ENCODE measurements at regions not wholly inside any gene's neighbourhood (a gene's known extent, or its start where the extent isn't known, plus 50 kb on each side); places are given as distances from the start of the nearest gene placed in this dataset.

DNA sequence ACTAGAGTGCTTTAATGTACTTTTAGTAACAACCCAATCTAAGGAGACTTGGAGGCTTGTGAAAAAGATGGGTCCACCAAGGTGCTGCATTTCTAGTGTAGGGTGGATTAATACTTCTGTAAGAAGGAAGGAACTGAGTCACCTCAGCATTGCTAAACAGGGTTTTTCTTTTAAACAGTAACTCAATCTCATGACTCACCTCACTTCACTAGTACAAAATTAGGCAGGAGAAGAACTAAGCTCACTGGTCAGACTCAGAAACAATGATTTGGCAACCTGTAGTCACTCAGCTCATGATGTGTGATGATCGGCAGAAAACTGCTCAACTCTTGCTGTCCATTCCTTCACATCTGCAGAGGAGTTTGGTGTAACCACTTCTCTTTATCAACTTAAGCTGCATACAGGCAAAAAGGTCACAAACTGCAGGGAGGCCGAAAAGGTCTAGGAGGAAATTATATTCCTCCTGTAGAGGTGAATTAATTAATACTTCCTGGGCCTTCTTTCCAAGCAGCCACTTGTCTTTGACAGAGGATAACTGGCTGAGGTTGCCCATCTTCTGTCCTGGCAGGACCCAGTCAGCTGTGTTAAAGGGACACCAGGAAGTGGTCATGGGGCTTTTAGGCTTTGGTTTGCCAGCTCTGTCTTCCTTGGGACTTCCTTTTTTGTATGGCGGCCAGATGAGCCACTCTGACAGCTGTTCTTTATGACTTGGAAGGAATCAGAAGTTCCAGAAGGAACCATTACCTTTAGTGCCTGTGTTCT, 466.9 kb downstream of the FUT8 start:
- no peak overlapping the region for H3K4me2 ChIP-seq (ENCODE audit: low read length)
- no peak overlapping the region for H3K4me3 ChIP-seq (ENCODE audit: low read length)
- H3K9me3 ChIP-seq (replicated peaks; ENCODE audit: low read length), result no peaks in the 10 kb centered on the region
- H3K9ac ChIP-seq (ENCODE audit: low read depth, low read length), result no peak overlapping the region
- no peaks in the 10 kb centered on the region for H3K36me3 ChIP-seq (ENCODE audit: insufficient read depth, low read length)
- H3K4me1 ChIP-seq (ENCODE audit: control insufficient read depth, insufficient read depth, low read length), result peaks cover 8% of the 10 kb centered on the region
- no peaks in the 10 kb centered on the region for H3K27me3 ChIP-seq (ENCODE audit: control insufficient read depth, insufficient read depth, low read length)

DNA sequence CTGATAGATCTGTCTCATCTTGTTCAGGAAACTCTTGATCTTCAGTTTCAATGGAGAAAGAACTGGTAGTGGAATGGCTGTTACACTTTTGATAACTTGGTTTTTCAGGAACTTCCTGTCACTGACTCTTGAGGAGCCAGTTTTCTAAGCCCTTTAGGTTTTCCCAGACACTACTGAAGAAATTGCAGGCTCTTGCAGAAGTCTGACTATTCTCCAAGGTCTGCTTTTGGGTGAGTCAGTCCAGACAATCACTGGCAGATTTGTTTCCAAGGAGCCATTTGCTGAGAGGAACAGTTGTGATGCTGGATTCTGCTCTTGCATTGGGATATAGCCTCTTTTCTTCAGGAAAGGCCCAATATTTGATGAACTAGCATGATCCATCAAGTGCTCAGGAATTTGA, 468.0 kb downstream of the FUT8 start:
- Histone ChIP-seq H3K4me1 (ENCODE audit: control insufficient read depth, insufficient read depth, low read length) (peaks cover 8% of the 10 kb centered on the region), H3K36me3 (ENCODE audit: insufficient read depth, low read length) (no peaks in the 10 kb centered on the region), H3K27me3 (ENCODE audit: control insufficient read depth, insufficient read depth, low read length) (no peaks in the 10 kb centered on the region), H3K4me2 (ENCODE audit: low read length) (no peak overlapping the region), H3K9ac (ENCODE audit: low read depth, low read length) (no peak overlapping the region), H3K9me3 (replicated peaks; ENCODE audit: low read length) (no peaks in the 10 kb centered on the region), H3K4me3 (ENCODE audit: low read length) (no peak overlapping the region)

DNA sequence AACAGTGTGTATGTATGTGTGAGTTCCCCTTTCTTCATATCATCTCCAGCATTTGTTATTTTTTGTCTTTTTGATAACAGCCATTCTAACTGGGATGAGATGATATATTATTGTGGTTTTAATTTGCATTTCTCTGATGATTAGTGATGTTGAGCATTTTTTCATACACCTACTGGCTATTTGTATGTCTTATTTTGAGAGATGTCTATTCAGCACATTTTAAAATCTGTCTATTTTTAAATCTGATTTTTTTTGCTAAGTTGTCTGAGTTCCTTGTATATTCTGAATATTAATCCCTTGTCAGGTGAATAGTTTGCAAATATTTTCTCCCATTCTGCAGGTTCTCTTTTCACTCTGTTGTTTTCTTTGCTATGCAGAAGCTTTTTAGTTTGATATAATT, 469.1 kb downstream of the FUT8 start:
- H3K4me2 ChIP-seq (ENCODE audit: low read length), result no peak overlapping the region
- no peaks in the 10 kb centered on the region for H3K36me3 ChIP-seq (ENCODE audit: insufficient read depth, low read length)
- no peaks in the 10 kb centered on the region for H3K27me3 ChIP-seq (ENCODE audit: control insufficient read depth, insufficient read depth, low read length)

DNA sequence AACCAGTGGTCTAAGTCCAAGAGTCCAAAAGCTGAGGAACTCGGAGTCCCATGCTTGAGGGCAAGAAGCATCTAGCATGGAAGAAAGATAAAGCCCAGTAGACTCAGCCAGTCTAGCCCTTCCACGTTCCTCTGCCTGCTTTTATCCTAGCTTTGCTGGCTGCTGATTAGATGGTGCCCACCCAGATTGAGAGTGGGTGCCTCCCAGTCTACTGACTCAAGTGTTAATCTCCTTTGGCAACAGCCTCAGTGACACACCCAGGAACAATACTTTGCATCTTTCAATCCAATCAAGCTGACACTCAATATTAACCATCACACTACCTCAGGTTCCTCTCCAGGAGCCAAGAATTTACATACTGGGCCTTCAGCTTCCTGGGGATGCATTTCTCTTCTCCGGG, 476.1 kb downstream of the FUT8 start:
- Histone ChIP-seq H3K4me3 (ENCODE audit: low read length) (no peak overlapping the region), H3K27me3 (ENCODE audit: control insufficient read depth, insufficient read depth, low read length) (no peaks in the 10 kb centered on the region), H3K36me3 (ENCODE audit: insufficient read depth, low read length) (no peaks in the 10 kb centered on the region), H3K9ac (ENCODE audit: low read depth, low read length) (no peak overlapping the region), H3K4me1 (ENCODE audit: control insufficient read depth, insufficient read depth, low read length) (no peaks in the 10 kb centered on the region), H3K4me2 (ENCODE audit: low read length) (no peak overlapping the region), H3K9me3 (replicated peaks; ENCODE audit: low read length) (no peaks in the 10 kb centered on the region)

More for the DNA sequence above, 469.1 kb downstream of the FUT8 start:
- peaks cover 8% of the 10 kb centered on the region for H3K4me1 ChIP-seq (ENCODE audit: control insufficient read depth, insufficient read depth, low read length)
- no peaks in the 10 kb centered on the region for H3K9me3 ChIP-seq (replicated peaks; ENCODE audit: low read length)
- no peak overlapping the region for H3K4me3 ChIP-seq (ENCODE audit: low read length)
- H3K9ac ChIP-seq (ENCODE audit: low read depth, low read length), result no peak overlapping the region

DNA sequence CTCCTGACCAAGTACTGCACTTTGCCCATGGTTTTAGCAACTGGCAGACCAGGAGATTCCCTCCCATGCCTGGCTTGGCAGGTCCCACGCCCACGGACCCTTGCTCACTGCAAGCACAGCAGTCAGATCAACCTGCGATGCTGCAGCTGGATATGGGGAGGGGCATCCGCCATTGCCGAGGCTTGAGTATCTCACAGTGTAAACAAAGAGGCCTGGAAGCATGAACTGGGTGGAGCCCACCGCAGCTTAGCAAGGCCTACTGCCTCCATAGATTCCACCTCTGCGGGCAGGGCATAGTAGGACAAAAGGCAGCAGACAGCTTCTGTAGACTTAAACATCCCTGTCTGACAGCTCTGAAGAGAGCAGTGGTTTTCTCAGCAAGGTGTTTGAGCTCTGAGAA, 479.8 kb downstream of the FUT8 start:
- H3K9me3 ChIP-seq (replicated peaks; ENCODE audit: low read length), result no peaks in the 10 kb centered on the region
- no peak overlapping the region for H3K4me2 ChIP-seq (ENCODE audit: low read length)
- H3K4me3 ChIP-seq (ENCODE audit: low read length), result no peak overlapping the region
- H3K36me3 ChIP-seq (ENCODE audit: insufficient read depth, low read length), result no peaks in the 10 kb centered on the region
- no peak overlapping the region for H3K9ac ChIP-seq (ENCODE audit: low read depth, low read length)
- H3K4me1 ChIP-seq (ENCODE audit: control insufficient read depth, insufficient read depth, low read length), result no peaks in the 10 kb centered on the region
- no peaks in the 10 kb centered on the region for H3K27me3 ChIP-seq (ENCODE audit: control insufficient read depth, insufficient read depth, low read length)

DNA sequence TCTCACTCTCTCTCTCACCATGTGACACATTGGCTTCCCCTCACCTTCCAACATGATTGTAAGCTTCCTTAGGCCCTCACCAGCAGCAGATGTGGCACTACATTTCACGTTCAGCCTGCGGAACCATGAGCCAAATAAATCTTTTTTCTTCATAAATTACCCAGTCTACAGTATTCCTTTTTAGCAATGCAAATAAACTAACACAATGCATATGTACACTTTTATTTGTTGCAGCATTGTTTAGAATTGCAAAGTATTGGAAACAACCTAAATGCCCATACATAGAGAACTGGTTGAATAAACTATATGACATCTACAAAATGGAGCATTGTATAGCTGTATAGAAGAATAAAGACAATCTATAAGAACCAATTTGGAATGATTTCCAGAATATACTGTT, 487.6 kb downstream of the FUT8 start:
- H3K4me2 ChIP-seq (ENCODE audit: low read length), result no peak overlapping the region
- no peaks in the 10 kb centered on the region for H3K27me3 ChIP-seq (ENCODE audit: control insufficient read depth, insufficient read depth, low read length)
- H3K36me3 ChIP-seq (ENCODE audit: insufficient read depth, low read length), result no peaks in the 10 kb centered on the region
- H3K9me3 ChIP-seq (replicated peaks; ENCODE audit: low read length), result no peaks in the 10 kb centered on the region
- H3K4me3 ChIP-seq (ENCODE audit: low read length), result no peak overlapping the region
- H3K9ac ChIP-seq (ENCODE audit: low read depth, low read length), result no peak overlapping the region
- no peaks in the 10 kb centered on the region for H3K4me1 ChIP-seq (ENCODE audit: control insufficient read depth, insufficient read depth, low read length)

DNA sequence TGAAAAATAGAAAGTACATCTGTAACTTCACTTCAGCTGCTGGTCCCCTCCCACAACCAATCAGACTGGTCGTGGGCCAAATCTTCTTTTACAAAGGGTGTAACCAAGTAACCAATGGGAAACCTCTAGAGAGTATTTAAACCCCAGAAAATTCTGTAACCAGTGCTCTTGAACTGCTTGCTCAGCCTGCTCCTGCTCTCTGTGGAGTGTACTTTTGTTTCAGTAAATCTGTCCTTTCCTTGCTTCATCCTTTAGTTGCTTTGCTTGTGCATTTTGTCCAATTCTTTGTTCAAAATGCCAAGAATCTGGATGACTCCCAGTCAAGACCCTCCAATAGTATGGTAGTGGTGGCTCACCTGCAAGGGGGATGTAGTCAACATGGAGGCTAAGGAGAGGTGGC, 489.1 kb downstream of the FUT8 start:
- no peak overlapping the region for H3K4me3 ChIP-seq (ENCODE audit: low read length)
- no peaks in the 10 kb centered on the region for H3K9me3 ChIP-seq (replicated peaks; ENCODE audit: low read length)
- no peak overlapping the region for H3K9ac ChIP-seq (ENCODE audit: low read depth, low read length)
- H3K4me2 ChIP-seq (ENCODE audit: low read length), result no peak overlapping the region
- no peaks in the 10 kb centered on the region for H3K27me3 ChIP-seq (ENCODE audit: control insufficient read depth, insufficient read depth, low read length)
- no peaks in the 10 kb centered on the region for H3K4me1 ChIP-seq (ENCODE audit: control insufficient read depth, insufficient read depth, low read length)
- H3K36me3 ChIP-seq (ENCODE audit: insufficient read depth, low read length), result no peaks in the 10 kb centered on the region

DNA sequence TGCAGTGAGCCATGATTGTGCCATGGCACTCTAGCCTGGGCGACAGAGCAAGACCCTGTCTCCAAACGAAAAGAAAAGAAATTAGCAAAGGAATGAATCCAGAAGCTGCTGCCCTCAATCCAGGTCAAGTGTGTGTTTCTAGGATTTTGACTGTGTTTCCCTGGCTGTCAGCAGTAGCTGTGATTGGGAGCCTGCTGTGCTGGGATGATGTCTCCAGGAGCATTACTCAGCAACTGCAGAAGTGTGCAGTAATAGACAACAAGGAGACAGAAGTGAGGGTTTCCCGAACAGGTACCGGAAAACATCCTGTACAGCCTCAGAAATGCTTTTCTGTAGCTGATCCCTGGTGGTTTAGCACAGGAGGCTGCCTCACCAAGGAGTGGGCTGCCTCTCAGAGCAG, 492.5 kb downstream of the FUT8 start:
- H3K36me3 ChIP-seq (ENCODE audit: insufficient read depth, low read length), result no peaks in the 10 kb centered on the region
- no peaks in the 10 kb centered on the region for H3K4me1 ChIP-seq (ENCODE audit: control insufficient read depth, insufficient read depth, low read length)
- H3K9ac ChIP-seq (ENCODE audit: low read depth, low read length), result no peak overlapping the region
- no peaks in the 10 kb centered on the region for H3K9me3 ChIP-seq (replicated peaks; ENCODE audit: low read length)
- peaks cover 5% of the 10 kb centered on the region for H3K27me3 ChIP-seq (ENCODE audit: control insufficient read depth, insufficient read depth, low read length)
- no peak overlapping the region for H3K4me3 ChIP-seq (ENCODE audit: low read length)
- H3K4me2 ChIP-seq (ENCODE audit: low read length), result no peak overlapping the region

DNA sequence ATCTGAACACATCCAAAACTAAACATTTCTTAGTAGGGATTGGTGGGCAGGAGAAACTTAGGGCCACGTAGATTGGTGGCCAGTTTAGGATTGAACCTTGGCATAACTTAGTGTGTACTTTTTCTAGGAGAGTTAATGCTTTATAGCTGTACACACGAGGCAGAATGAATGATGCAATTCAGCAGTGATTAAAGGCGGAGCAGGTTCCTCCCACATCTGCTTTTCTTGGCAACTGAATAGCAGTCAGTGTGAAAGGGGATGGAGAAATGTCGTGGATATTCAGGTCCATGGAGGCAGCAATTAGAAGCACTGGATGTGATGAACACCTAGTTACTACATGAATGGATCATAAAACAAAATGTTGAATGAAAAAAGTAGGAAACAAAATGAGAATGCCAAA, 493.8 kb downstream of the FUT8 start:
- Histone ChIP-seq H3K9ac (ENCODE audit: low read depth, low read length) (no peak overlapping the region), H3K9me3 (replicated peaks; ENCODE audit: low read length) (no peaks in the 10 kb centered on the region), H3K4me1 (ENCODE audit: control insufficient read depth, insufficient read depth, low read length) (no peaks in the 10 kb centered on the region), H3K4me2 (ENCODE audit: low read length) (no peak overlapping the region), H3K4me3 (ENCODE audit: low read length) (no peak overlapping the region), H3K27me3 (ENCODE audit: control insufficient read depth, insufficient read depth, low read length) (peaks cover 5% of the 10 kb centered on the region), H3K36me3 (ENCODE audit: insufficient read depth, low read length) (no peaks in the 10 kb centered on the region)

DNA sequence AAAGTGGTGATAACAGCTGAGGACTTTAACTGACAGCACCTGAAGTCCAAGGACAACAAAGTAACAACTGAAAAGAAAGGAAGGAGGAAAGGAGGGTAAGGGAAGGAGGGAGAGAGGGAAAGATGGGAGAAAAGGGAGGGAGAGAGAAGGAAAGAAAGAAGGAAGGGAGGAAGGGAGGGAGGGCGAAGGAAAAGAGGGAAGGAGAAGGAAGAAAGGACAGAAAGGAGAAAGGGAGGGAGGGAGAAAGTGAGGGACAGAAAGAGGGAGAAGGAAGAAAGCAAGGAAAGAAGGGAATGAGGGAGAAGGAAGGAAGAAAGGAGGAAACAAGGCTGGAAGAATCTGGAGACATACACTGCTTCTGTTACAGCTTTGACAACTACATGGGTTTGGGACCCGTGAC, 494.4 kb downstream of the FUT8 start:
- no peak overlapping the region for H3K9ac ChIP-seq (ENCODE audit: low read depth, low read length)
- H3K4me3 ChIP-seq (ENCODE audit: low read length), result no peak overlapping the region
- peaks cover 5% of the 10 kb centered on the region for H3K27me3 ChIP-seq (ENCODE audit: control insufficient read depth, insufficient read depth, low read length)
- no peaks in the 10 kb centered on the region for H3K9me3 ChIP-seq (replicated peaks; ENCODE audit: low read length)
- H3K36me3 ChIP-seq (ENCODE audit: insufficient read depth, low read length), result no peaks in the 10 kb centered on the region
- no peak overlapping the region for H3K4me2 ChIP-seq (ENCODE audit: low read length)
- no peaks in the 10 kb centered on the region for H3K4me1 ChIP-seq (ENCODE audit: control insufficient read depth, insufficient read depth, low read length)

DNA sequence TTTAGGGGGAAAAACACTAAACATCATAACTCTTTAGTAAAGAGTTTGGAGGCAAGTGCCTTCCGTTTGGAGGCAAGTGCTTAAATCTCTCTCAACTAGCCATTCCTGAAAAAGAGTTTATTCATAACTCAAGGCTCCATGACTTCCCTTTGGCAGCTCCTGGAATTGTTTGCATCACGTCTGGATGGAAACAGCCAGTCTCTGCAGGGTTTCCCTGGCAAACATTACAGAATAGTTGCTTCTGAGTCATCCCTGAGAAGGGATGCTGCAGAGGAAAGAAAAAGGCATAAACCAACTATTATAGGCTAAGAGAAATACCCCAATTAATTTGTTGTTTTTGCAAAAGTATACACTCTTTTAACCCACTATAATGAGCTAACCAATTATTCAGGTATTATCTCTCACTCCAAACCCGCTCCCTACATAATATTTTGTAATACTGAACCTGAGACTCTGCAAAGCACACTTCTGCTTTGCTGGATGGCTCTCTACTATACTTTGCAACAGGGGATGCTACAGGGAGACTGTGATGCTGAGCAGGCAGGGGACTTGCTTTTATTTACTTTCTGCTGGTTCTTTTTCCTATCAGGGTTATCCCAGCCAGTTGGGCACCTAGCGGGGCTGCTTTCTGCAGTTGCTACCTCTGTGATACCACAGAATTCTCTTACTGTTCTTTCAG, 497.7 kb downstream of the FUT8 start:
- Histone ChIP-seq H3K9ac (ENCODE audit: low read depth, low read length) (no peak overlapping the region), H3K4me1 (ENCODE audit: control insufficient read depth, insufficient read depth, low read length) (no peaks in the 10 kb centered on the region), H3K36me3 (ENCODE audit: insufficient read depth, low read length) (no peaks in the 10 kb centered on the region), H3K4me3 (ENCODE audit: low read length) (no peak overlapping the region), H3K27me3 (ENCODE audit: control insufficient read depth, insufficient read depth, low read length) (peaks cover 5% of the 10 kb centered on the region), H3K9me3 (replicated peaks; ENCODE audit: low read length) (no peaks in the 10 kb centered on the region), H3K4me2 (ENCODE audit: low read length) (no peak overlapping the region)

DNA sequence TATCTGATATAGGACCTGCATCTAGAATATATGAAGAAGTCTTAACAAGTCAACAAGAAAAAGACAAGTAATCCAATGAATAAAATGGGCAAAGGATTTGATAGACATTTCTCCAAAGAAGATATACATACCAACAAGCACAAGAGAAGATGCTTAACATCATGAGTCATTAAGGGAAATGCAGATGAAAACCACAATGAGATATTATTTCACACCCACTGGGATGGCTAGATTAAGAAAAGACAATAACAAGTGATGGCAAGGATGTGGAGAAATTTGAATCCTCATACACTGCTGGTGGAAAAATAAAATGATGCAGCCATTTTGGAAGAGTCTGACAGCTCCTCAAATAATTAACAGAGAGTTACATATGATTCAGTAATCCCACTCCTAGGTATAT, 502.6 kb downstream of the FUT8 start:
- H3K27me3 ChIP-seq (ENCODE audit: control insufficient read depth, insufficient read depth, low read length), result no peaks in the 10 kb centered on the region
- H3K4me3 ChIP-seq (ENCODE audit: low read length), result no peak overlapping the region
- no peaks in the 10 kb centered on the region for H3K9me3 ChIP-seq (replicated peaks; ENCODE audit: low read length)
- no peak overlapping the region for H3K4me2 ChIP-seq (ENCODE audit: low read length)
- no peaks in the 10 kb centered on the region for H3K4me1 ChIP-seq (ENCODE audit: control insufficient read depth, insufficient read depth, low read length)
- H3K9ac ChIP-seq (ENCODE audit: low read depth, low read length), result no peak overlapping the region
- no peaks in the 10 kb centered on the region for H3K36me3 ChIP-seq (ENCODE audit: insufficient read depth, low read length)
